HepG2 (cell line): ENCODE measurements at regions not wholly inside any gene's neighbourhood (a gene's known extent, or its start where the extent isn't known, plus 50 kb on each side); places are given as distances from the start of the nearest gene placed in this dataset.

ENCODE experiments used
- ATF2 ChIP-seq: sonication (generic); formaldehyde crosslinking; IDR thresholded peaks from 2 replicates; pipeline ENCODE4 v1.4.0; 2020; ENCODE audit warnings: missing genetic modification reagents
- ESRRA ChIP-seq: sonication (generic); formaldehyde crosslinking; IDR thresholded peaks from 2 replicates; pipeline ENCODE4 v1.5.1; 2020; ENCODE audit warnings: mild to moderate bottlenecking, low read depth, missing genetic modification reagents
- HMGXB4 ChIP-seq, 2 experiments: sonication (generic) in 1 of 2; formaldehyde crosslinking in 1 of 2; IDR thresholded peaks; 2 replicates each; pipeline versions ENCODE4 v1.4.0 to v1.6.1; 2018 to 2020; ENCODE audit warnings: missing genetic modification reagents in 2 of 2, borderline replicate concordance in 1 of 2, low read depth in 1 of 2, mild to moderate bottlenecking in 1 of 2, missing biosample characterization in 1 of 2
- JUNB ChIP-seq: sonication (generic); formaldehyde crosslinking; IDR thresholded peaks from 2 replicates; pipeline ENCODE4 v1.8.0; 2022; ENCODE audit warnings: missing genetic modification reagents, mild to moderate bottlenecking, borderline replicate concordance
- MED8 ChIP-seq: sonication (generic); formaldehyde crosslinking; IDR thresholded peaks from 2 replicates; pipeline ENCODE4 v1.8.1; 2023; ENCODE audit warnings: mild to moderate bottlenecking, missing genetic modification reagents; ENCODE audit not compliant: insufficient replicate concordance
- POGK ChIP-seq: sonication (generic); formaldehyde crosslinking; conservative IDR thresholded peaks from 2 replicates; pipeline ENCODE4 v1.8.0; 2022; ENCODE audit warnings: mild to moderate bottlenecking, moderate library complexity, missing genetic modification reagents
- PRDM10 ChIP-seq: sonication (generic); formaldehyde crosslinking; IDR thresholded peaks from 2 replicates; pipeline ENCODE4 v1.4.0; 2020; ENCODE audit warnings: low read depth, missing genetic modification reagents
- ZBTB34 ChIP-seq: sonication (generic); formaldehyde crosslinking; IDR thresholded peaks from 2 replicates; pipeline ENCODE4 v1.8.0; 2022; ENCODE audit warnings: mild to moderate bottlenecking, missing genetic modification reagents
- ZFX ChIP-seq: sonication (generic); formaldehyde crosslinking; IDR thresholded peaks from 2 replicates; pipeline ENCODE4 v1.4.0; 2020; ENCODE audit warnings: mild to moderate bottlenecking, low read depth, missing genetic modification reagents, moderate library complexity
- ZMYM2 ChIP-seq: sonication (generic); formaldehyde crosslinking; IDR thresholded peaks from 2 replicates; pipeline ENCODE4 v1.8.0; 2022; ENCODE audit warnings: mild to moderate bottlenecking, missing genetic modification reagents
- ZNF569 ChIP-seq: sonication (generic); formaldehyde crosslinking; IDR thresholded peaks from 2 replicates; pipeline ENCODE4 v1.5.0; 2020; ENCODE audit warnings: mild to moderate bottlenecking, missing genetic modification reagents, moderate library complexity, borderline replicate concordance
- ZSCAN20 ChIP-seq: sonication (generic); formaldehyde crosslinking; IDR thresholded peaks from 2 replicates; pipeline ENCODE4 v1.4.0; 2020; ENCODE audit warnings: missing genetic modification reagents, mild to moderate bottlenecking, borderline replicate concordance
- TF ChIP-seq, protein P1 (sequence below): sonication (generic); formaldehyde crosslinking; IDR thresholded peaks from 2 replicates; pipeline ENCODE4 v1.4.0; 2020; ENCODE audit warnings: mild to moderate bottlenecking, low read depth, missing genetic modification reagents
- TF ChIP-seq, protein P2 (sequence below): sonication (generic); formaldehyde crosslinking; IDR thresholded peaks from 2 replicates; pipeline ENCODE4 v1.4.0; 2020; ENCODE audit warnings: missing genetic modification reagents, low read depth, mild to moderate bottlenecking, borderline replicate concordance

GRCh38 chr20:50242863-50243609 is 52.4 kb downstream of the CEBPB start (continued):
- TF ChIP-seq HMGXB4 (CRISPR knock-in tag; IDR thresholded peaks at IDR 0.05; ENCODE audit: borderline replicate concordance in 1 of 2, low read depth in 1 of 2) = peak; percentile 53 to 74; a peak in 3 of 4 replicates
- TF ChIP-seq ZBTB34 (CRISPR knock-in tag) = peak; percentile 80
- peak; percentile 93 for TF ChIP-seq ZFX (CRISPR knock-in tag)
- TF ChIP-seq, protein P1, sequence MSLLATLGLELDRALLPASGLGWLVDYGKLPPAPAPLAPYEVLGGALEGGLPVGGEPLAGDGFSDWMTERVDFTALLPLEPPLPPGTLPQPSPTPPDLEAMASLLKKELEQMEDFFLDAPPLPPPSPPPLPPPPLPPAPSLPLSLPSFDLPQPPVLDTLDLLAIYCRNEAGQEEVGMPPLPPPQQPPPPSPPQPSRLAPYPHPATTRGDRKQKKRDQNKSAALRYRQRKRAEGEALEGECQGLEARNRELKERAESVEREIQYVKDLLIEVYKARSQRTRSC (CRISPR knock-in tag) = peak; percentile 65; the same call in 1 of the 2 replicates
- TF ChIP-seq ESRRA (CRISPR knock-in tag) = peak; percentile 68; the same call in 1 of the 2 replicates
- no peak; the same call in 1 of the 2 replicates for TF ChIP-seq PRDM10 (CRISPR knock-in tag)
- no peak for TF ChIP-seq ZNF569 (CRISPR knock-in tag)
- TF ChIP-seq MED8 (CRISPR knock-in tag) = peak; percentile 87
- TF ChIP-seq POGK = peak; percentile 88; the same call in 1 of the 2 replicates
- TF ChIP-seq, protein P2, sequence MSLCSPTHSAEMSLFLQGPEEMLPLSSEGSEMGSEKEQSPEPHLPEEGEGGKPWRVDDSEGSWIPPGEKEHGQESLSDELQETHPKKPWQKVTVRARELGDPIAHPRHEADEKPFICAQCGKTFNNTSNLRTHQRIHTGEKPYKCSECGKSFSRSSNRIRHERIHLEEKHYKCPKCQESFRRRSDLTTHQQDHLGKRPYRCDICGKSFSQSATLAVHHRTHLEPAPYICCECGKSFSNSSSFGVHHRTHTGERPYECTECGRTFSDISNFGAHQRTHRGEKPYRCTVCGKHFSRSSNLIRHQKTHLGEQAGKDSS (CRISPR knock-in tag) = peak; percentile 81; the same call in 1 of the 2 replicates
- TF ChIP-seq ZSCAN20 (CRISPR knock-in tag) = peak; percentile 91; the same call in 1 of the 2 replicates
- TF ChIP-seq ZMYM2 (CRISPR knock-in tag) = peak; percentile 86
- no peak for TF ChIP-seq JUNB
- peak; percentile 84 for TF ChIP-seq ATF2 (CRISPR knock-in tag)
